HepG2 (cell line): ENCODE measurements at regions not wholly inside any gene's neighbourhood (a gene's known extent, or its start where the extent isn't known, plus 50 kb on each side); places are given as distances from the start of the nearest gene placed in this dataset.

ENCODE experiments used
- ATAC-seq: fragments of 200-7000 bp; cut with Tn5 transposase; 3 replicates; pipeline ENCODE4 v1.9.1; 2020; ENCODE audit warnings: mild to moderate bottlenecking, moderate library complexity
- BruUV-seq: library from RNA; stranded (reverse); fragments of 400-500 nt; replicated peaks from 2 replicates; lab custom pipeline; 2021; lab: Mats Ljungman, UMichigan
- CTCF ChIA-PET: fragments of 300-600 bp; formaldehyde crosslinking; extraction: SDS; loops from one replicate; lab custom pipeline; 2021; ENCODE audit warnings: low total read pairs, inconsistent platforms, low intra/inter-chr PET ratio; lab: Yijun Ruan, JAX
- POLR2A ChIA-PET: fragments of 350-600 bp; sonication (Branson Sonifier 250); formaldehyde crosslinking; loops from one replicate; lab custom pipeline; 2020; ENCODE audit warnings: antibody characterized with exemption, inconsistent platforms; lab: Yijun Ruan, JAX
- DNase-seq: peaks from one replicate; pipeline ENCODE4 v3.0.0-alpha.2; 2015; ENCODE audit warnings: low spot score
- FAIRE-seq: peaks from 3 replicates; lab custom pipeline; 2011; peaks lifted over from hg19 to GRCh38; lab: Jason Lieb, UNC
- H2AFZ ChIP-seq: one replicate; pipeline ENCODE4 v1.6.1; 2011; ENCODE audit warnings: low read length, inconsistent platforms
- H3K27ac ChIP-seq: fragments of 300-600 bp; 3 replicates; pipeline ENCODE4 v1.8.0; 2011; ENCODE audit warnings: mixed run types, mild to moderate bottlenecking, mixed read lengths, low read length, inconsistent platforms; ENCODE audit not compliant: insufficient read depth; ENCODE audit errors: extremely low read length
- H3K27me3 ChIP-seq, 2 experiments: fragments of 200-600 bp in 1 of 2; 2 replicates in 1 of 2; 3 replicates in 1 of 2; pipeline versions ENCODE4 v1.6.0 to v1.8.0; 2011; ENCODE audit warnings: low read length in 2 of 2, mild to moderate bottlenecking in 2 of 2, moderate library complexity in 2 of 2, inconsistent platforms in 1 of 2; ENCODE audit not compliant: insufficient read depth in 2 of 2, control insufficient read depth in 1 of 2
- H3K36me3 ChIP-seq, 2 experiments: fragments of 200-600 bp in 1 of 2; replicated peaks in 1 of 2; 2 replicates in 1 of 2; 3 replicates in 1 of 2; pipeline versions ENCODE4 v1.5.1 to v1.8.0; 2011; ENCODE audit warnings: low read length in 2 of 2, inconsistent platforms in 1 of 2; ENCODE audit not compliant: insufficient read depth in 2 of 2, control insufficient read depth in 1 of 2
- H3K4me1 ChIP-seq: 2 replicates; pipeline ENCODE4 v1.5.1; 2012; ENCODE audit warnings: low read length, inconsistent platforms; ENCODE audit not compliant: insufficient read depth
- H3K4me2 ChIP-seq: 2 replicates; pipeline ENCODE4 v1.6.0; 2011; ENCODE audit warnings: low read depth, low read length, inconsistent platforms
- H3K4me3 ChIP-seq, 3 experiments: fragments of 200-600 bp in 1 of 3; sonication (generic), shearing (Covaris generic) in 1 of 3; replicated peaks in 1 of 3; 2 replicates each; pipeline ENCODE4 v1.5.1; 2011 to 2016; ENCODE audit warnings: low read length in 3 of 3, inconsistent platforms in 2 of 3, low read depth in 2 of 3, mild to moderate bottlenecking in 2 of 3, control low read depth in 1 of 3, mixed read lengths in 1 of 3; ENCODE audit not compliant: insufficient read depth in 1 of 3
- H3K79me2 ChIP-seq: one replicate; pipeline ENCODE4 v1.6.1; 2011; ENCODE audit warnings: low read length, inconsistent platforms; ENCODE audit not compliant: insufficient read depth
- H3K9ac ChIP-seq: 2 replicates; pipeline ENCODE4 v1.6.0; 2011; ENCODE audit warnings: mild to moderate bottlenecking, low read depth, low read length, inconsistent platforms; ENCODE audit not compliant: insufficient read depth
- H3K9me3 ChIP-seq: 2 replicates; pipeline ENCODE4 v1.5.1; 2012; ENCODE audit warnings: mild to moderate bottlenecking, low read length
- H4K20me1 ChIP-seq: 2 replicates; pipeline ENCODE4 v1.6.0; 2011; ENCODE audit warnings: inconsistent platforms, mild to moderate bottlenecking, low read length, moderate library complexity; ENCODE audit not compliant: insufficient read depth
- CC2D1A ChIP-seq: sonication (generic); formaldehyde crosslinking; IDR thresholded peaks from 2 replicates; pipeline ENCODE4 v1.8.1; 2023; ENCODE audit warnings: mild to moderate bottlenecking, missing genetic modification reagents
- CEBPB ChIP-seq: IDR thresholded peaks from 2 replicates; pipeline ENCODE4 v1.6.1; 2011; ENCODE audit warnings: low read depth, low read length, improper control_type of control experiment, borderline replicate concordance
- EEA1 ChIP-seq: sonication (generic); formaldehyde crosslinking; IDR thresholded peaks from 2 replicates; pipeline ENCODE4 v1.5.1; 2020; ENCODE audit warnings: mild to moderate bottlenecking, missing genetic modification reagents, borderline replicate concordance
- EHMT2 ChIP-seq: fragments of 200-600 bp; sonication (generic); IDR thresholded peaks from 2 replicates; pipeline ENCODE4 v1.7.0; 2017; ENCODE audit warnings: antibody characterized with exemption, low read depth, low read length, borderline replicate concordance
- GABPB1 ChIP-seq: IDR thresholded peaks from 2 replicates; pipeline ENCODE4 v1.6.1; 2016; ENCODE audit warnings: mild to moderate bottlenecking, missing genetic modification reagents, moderate library complexity, missing compliant biosample characterization
- HNRNPK ChIP-seq: fragments of 200-400 bp; formaldehyde crosslinking; IDR thresholded peaks from 2 replicates; pipeline ENCODE4 v1.6.1; 2018; ENCODE audit warnings: low read length, low read depth, moderate library complexity, mild to moderate bottlenecking; ENCODE audit not compliant: poor library complexity, severe bottlenecking
- ISL2 ChIP-seq: sonication (generic); formaldehyde crosslinking; IDR thresholded peaks from 2 replicates; pipeline ENCODE4 v1.5.0; 2020; ENCODE audit warnings: missing genetic modification reagents
- KMT2A ChIP-seq: sonication (generic); formaldehyde crosslinking; IDR thresholded peaks from 2 replicates; pipeline ENCODE4 v1.4.0; 2020; ENCODE audit warnings: missing genetic modification reagents
- NFKB2 ChIP-seq: sonication (generic); formaldehyde crosslinking; IDR thresholded peaks from 2 replicates; pipeline ENCODE4 v1.4.0; 2020; ENCODE audit warnings: missing genetic modification reagents, borderline replicate concordance
- NPAS2 ChIP-seq: sonication (generic); formaldehyde crosslinking; IDR thresholded peaks from 2 replicates; pipeline ENCODE4 v1.8.0; 2022; ENCODE audit warnings: mild to moderate bottlenecking, missing genetic modification reagents, borderline replicate concordance
- PAX8 ChIP-seq: sonication (generic); formaldehyde crosslinking; IDR thresholded peaks from 2 replicates; pipeline ENCODE4 v1.8.0; 2022; ENCODE audit warnings: mild to moderate bottlenecking, missing genetic modification reagents, borderline replicate concordance
- TAF1 ChIP-seq: sonication (generic); formaldehyde crosslinking; IDR thresholded peaks from 2 replicates; pipeline ENCODE4 v1.4.0; 2020; ENCODE audit warnings: missing genetic modification reagents
- ZNF510 ChIP-seq: sonication (generic); formaldehyde crosslinking; IDR thresholded peaks from 2 replicates; pipeline ENCODE4 v1.4.0; 2020; ENCODE audit warnings: low read depth, mild to moderate bottlenecking, missing genetic modification reagents
- ZNF589 ChIP-seq: sonication (generic); formaldehyde crosslinking; conservative IDR thresholded peaks from 2 replicates; pipeline ENCODE4 v1.8.0; 2022; ENCODE audit warnings: mild to moderate bottlenecking, moderate library complexity, missing genetic modification reagents
- ZNF850 ChIP-seq: sonication (generic); formaldehyde crosslinking; conservative IDR thresholded peaks from 2 replicates; pipeline ENCODE4 v1.9.0; 2021; ENCODE audit warnings: mild to moderate bottlenecking, missing genetic modification reagents
- WGBS: methylation state at CpG from one replicate; pipeline ENCODE4 v1.1.6; 2017; ENCODE audit warnings: low lambda C conversion rate; 5-methylcytosine and 5-hydroxymethylcytosine counted together
- in situ Hi-C: cut with HindIII; loops from 2 replicates; pipeline ENCODE4 v1.10.0; 2017; ENCODE audit warnings: low pct_unique_long_range_greater_than_20kb; ENCODE audit not compliant: extremely low pct_ligation_motif_present
- intact Hi-C: fragments of 100-400 bp; cut with micrococcal nuclease; formaldehyde crosslinking; loops from one replicate; pipeline ENCODE4 v1.10.0; 2022; ENCODE audit not compliant: unreplicated experiment
- TF ChIP-seq, protein P1 (sequence below), 2 experiments: sonication (generic) in 1 of 2; formaldehyde crosslinking in 1 of 2; IDR thresholded peaks; 2 replicates each; pipeline versions ENCODE4 v1.4.0 to v1.6.1; 2018 to 2020; ENCODE audit warnings: missing genetic modification reagents in 2 of 2, borderline replicate concordance in 1 of 2, low read depth in 1 of 2, mild to moderate bottlenecking in 1 of 2, missing biosample characterization in 1 of 2
- TF ChIP-seq, protein P2 (sequence below): sonication (generic); formaldehyde crosslinking; IDR thresholded peaks from 2 replicates; pipeline ENCODE4 v1.4.0; 2020; ENCODE audit warnings: missing genetic modification reagents, mild to moderate bottlenecking, borderline replicate concordance

GRCh38 chr3:117628823-117629291 lies 919.3 kb downstream of the TUSC7 start (continued):
- TF ChIP-seq, protein P1, sequence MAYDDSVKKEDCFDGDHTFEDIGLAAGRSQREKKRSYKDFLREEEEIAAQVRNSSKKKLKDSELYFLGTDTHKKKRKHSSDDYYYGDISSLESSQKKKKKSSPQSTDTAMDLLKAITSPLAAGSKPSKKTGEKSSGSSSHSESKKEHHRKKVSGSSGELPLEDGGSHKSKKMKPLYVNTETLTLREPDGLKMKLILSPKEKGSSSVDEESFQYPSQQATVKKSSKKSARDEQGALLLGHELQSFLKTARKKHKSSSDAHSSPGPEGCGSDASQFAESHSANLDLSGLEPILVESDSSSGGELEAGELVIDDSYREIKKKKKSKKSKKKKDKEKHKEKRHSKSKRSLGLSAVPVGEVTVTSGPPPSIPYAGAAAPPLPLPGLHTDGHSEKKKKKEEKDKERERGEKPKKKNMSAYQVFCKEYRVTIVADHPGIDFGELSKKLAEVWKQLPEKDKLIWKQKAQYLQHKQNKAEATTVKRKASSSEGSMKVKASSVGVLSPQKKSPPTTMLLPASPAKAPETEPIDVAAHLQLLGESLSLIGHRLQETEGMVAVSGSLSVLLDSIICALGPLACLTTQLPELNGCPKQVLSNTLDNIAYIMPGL (CRISPR knock-in tag; IDR thresholded peaks at IDR 0.05; ENCODE audit: borderline replicate concordance in 1 of 2, low read depth in 1 of 2): no peak
- no peak for TF ChIP-seq EEA1
- TF ChIP-seq EHMT2: no peak

DNA sequence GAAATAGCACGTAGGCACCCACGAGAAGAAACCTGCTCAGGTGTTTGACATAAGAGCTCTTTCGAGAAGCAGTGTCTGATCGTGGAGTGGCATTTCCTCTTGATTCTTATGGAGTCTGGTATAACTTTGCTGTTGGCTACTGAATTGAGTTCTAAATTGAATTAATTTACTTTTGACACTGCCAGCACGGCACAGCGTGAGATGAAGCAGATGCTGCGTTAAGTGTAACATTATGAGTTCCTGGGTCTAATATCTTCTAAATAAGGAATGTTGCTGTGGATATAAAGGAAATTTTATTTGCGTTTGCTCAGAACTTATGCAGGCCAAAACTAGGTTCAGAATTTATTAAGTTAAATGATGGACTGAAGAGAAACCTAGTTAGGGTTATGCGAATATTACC lies 919.9 kb downstream of the TUSC7 start:
- no peak for FAIRE-seq
- H3K4me2 ChIP-seq: no peak overlapping the region
- intact Hi-C loops: no loop called here

More for the DNA sequence above, 919.9 kb downstream of the TUSC7 start:
- H3K4me3 ChIP-seq: no peak overlapping the region
- H3K79me2 ChIP-seq: no peaks in the 10 kb centered on the region
- ChIA-PET CTCF (no interaction called here), POLR2A (no interaction called here)
- H3K27ac ChIP-seq: no peak overlapping the region
- no peak for DNase-seq
- no peaks in the 10 kb centered on the region; a peak in 1 of 5 replicates for H3K27me3 ChIP-seq
- WGBS: 19% methylated on average over 9 of the region's 9 CpGs
- ATAC-seq: no peak
- H3K36me3 ChIP-seq: no peaks in the 10 kb centered on the region
- in situ Hi-C loops: no loop called here
- H3K9me3 ChIP-seq: no peaks in the 10 kb centered on the region
- BruUV-seq: no TSS peak
- no peak overlapping the region for H3K9ac ChIP-seq
- H3K4me1 ChIP-seq: no peaks in the 10 kb centered on the region
- H2AFZ ChIP-seq: no peak overlapping the region
- TF ChIP-seq ISL2: no peak
- TF ChIP-seq ZNF850 (CRISPR knock-in tag): no peak
- TF ChIP-seq ZNF589: no peak
- TF ChIP-seq TAF1 (CRISPR knock-in tag): no peak
- TF ChIP-seq NPAS2 (CRISPR knock-in tag): no peak
- TF ChIP-seq GABPB1 (CRISPR knock-in tag): no peak
- TF ChIP-seq, protein P2, sequence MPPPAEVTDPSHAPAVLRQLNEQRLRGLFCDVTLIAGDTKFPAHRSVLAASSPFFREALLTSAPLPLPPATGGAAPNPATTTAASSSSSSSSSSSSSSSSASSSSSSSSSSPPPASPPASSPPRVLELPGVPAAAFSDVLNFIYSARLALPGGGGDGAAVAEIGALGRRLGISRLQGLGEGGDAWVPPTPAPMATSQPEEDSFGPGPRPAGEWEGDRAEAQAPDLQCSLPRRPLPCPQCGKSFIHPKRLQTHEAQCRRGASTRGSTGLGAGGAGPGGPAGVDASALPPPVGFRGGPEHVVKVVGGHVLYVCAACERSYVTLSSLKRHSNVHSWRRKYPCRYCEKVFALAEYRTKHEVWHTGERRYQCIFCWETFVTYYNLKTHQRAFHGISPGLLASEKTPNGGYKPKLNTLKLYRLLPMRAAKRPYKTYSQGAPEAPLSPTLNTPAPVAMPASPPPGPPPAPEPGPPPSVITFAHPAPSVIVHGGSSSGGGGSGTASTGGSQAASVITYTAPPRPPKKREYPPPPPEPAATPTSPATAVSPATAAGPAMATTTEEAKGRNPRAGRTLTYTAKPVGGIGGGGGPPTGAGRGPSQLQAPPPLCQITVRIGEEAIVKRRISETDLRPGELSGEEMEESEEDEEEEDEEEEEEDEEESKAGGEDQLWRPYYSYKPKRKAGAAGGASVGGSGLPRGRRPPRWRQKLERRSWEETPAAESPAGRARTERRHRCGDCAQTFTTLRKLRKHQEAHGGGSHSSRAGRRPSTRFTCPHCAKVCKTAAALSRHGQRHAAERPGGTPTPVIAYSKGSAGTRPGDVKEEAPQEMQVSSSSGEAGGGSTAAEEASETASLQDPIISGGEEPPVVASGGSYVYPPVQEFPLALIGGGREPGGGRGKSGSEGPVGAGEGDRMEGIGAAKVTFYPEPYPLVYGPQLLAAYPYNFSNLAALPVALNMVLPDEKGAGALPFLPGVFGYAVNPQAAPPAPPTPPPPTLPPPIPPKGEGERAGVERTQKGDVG (CRISPR knock-in tag): no peak
- TF ChIP-seq KMT2A: no peak
- no peak for TF ChIP-seq PAX8 (CRISPR knock-in tag)
- no peak for TF ChIP-seq ZNF510 (CRISPR knock-in tag)
- TF ChIP-seq CC2D1A (CRISPR knock-in tag): no peak
- TF ChIP-seq HNRNPK: no peak
- no peak for TF ChIP-seq NFKB2 (CRISPR knock-in tag)
- TF ChIP-seq CEBPB: no peak
- no peaks in the 10 kb centered on the region for H4K20me1 ChIP-seq
